HCT116 (cell line): ENCODE measurements at regions not wholly inside any gene's neighbourhood (a gene's known extent, or its start where the extent isn't known, plus 50 kb on each side); places are given as distances from the start of the nearest gene placed in this dataset.
"Not testable (repeated sequence)": the region's sequence is repeated elsewhere in the genome, so short reads cannot be mapped to it uniquely, and the experiment has no call there.

Experiments used
- ATAC-seq: fragments of 200-7000 bp; cut with Tn5 transposase; 2 replicates; pipeline ENCODE4 v1.9.1; 2020; ENCODE audit warnings: mild to moderate bottlenecking, moderate library complexity
- BruUV-seq: library from RNA; stranded (reverse); fragments of 400-500 nt; replicated peaks from 2 replicates; lab custom pipeline; 2021; lab: Mats Ljungman, UMichigan
- CTCF ChIA-PET: fragments of 300-600 bp; sonication (Branson Sonifier 250); formaldehyde crosslinking; loops from one replicate; lab custom pipeline; 2021; ENCODE audit warnings: antibody characterized with exemption; lab: Charles Lee
- POLR2A ChIA-PET: fragments of 300-600, 350-600 bp; sonication (Branson Sonifier 250); formaldehyde crosslinking; loops from one replicate; lab custom pipeline; 2021; ENCODE audit warnings: antibody characterized with exemption; lab: Charles Lee
- RAD21 ChIA-PET, 2 experiments: fragments of 300-600 bp; sonication (Branson Sonifier 250); formaldehyde crosslinking; loops; one replicate each; lab custom pipeline; 2023; ENCODE audit warnings: low total read pairs in 2 of 2; ENCODE audit not compliant: uncharacterized antibody in 2 of 2, unreplicated experiment in 2 of 2, low non-redundant PET in 1 of 2; lab: Charles Lee
- DNase-seq: peaks from one replicate; pipeline ENCODE4 v3.0.0-alpha.2; 2010; ENCODE audit warnings: low read depth, low spot score
- H2AFZ ChIP-seq: fragments of 200-600 bp; shearing (Covaris generic), sonication (generic); 2 replicates; pipeline ENCODE4 v1.6.1; 2017; ENCODE audit warnings: low read depth, mixed run types, mixed read lengths, antibody characterized with exemption, low read length; ENCODE audit not compliant: poor library complexity, severe bottlenecking
- H3K27ac ChIP-seq: 2 replicates; pipeline ENCODE4 v1.5.1; 2012; ENCODE audit warnings: low read depth, low read length
- H3K27me3 ChIP-seq: fragments of 200-600 bp; sonication (generic); 2 replicates; pipeline ENCODE4 v1.6.1; 2016; ENCODE audit warnings: mixed run types, low read length, mixed read lengths; ENCODE audit not compliant: insufficient read depth
- H3K36me3 ChIP-seq, 2 experiments: fragments of 200-500 bp in 1 of 2; fragments of 200-600 bp in 1 of 2; sonication (Bioruptor generic) in 1 of 2; sonication (generic) in 1 of 2; 2 replicates each; pipeline versions ENCODE4 v1.5.1 to v1.6.1; 2014 to 2016; ENCODE audit warnings: low read length in 2 of 2, inconsistent platforms in 1 of 2, mixed read lengths in 1 of 2, mixed run types in 1 of 2; ENCODE audit not compliant: insufficient read depth in 2 of 2, control insufficient read depth in 1 of 2
- H3K4me1 ChIP-seq, 2 experiments: fragments of 200-600 bp in 1 of 2; sonication (generic) in 1 of 2; 2 replicates each; pipeline versions ENCODE4 v1.5.1 to v1.6.1; 2012 to 2017; ENCODE audit warnings: low read length in 2 of 2, inconsistent platforms in 1 of 2, mild to moderate bottlenecking in 1 of 2, mixed read lengths in 1 of 2, mixed run types in 1 of 2, moderate library complexity in 1 of 2; ENCODE audit not compliant: insufficient read depth in 2 of 2, control insufficient read depth in 1 of 2
- H3K4me2 ChIP-seq: fragments of 200-600 bp; sonication (generic); 2 replicates; pipeline ENCODE4 v1.6.1; 2017; ENCODE audit warnings: mixed run types, low read length, mixed read lengths
- H3K4me3 ChIP-seq, 2 experiments: fragments of 200-600 bp in 1 of 2; sonication (generic) in 1 of 2; replicated peaks in 1 of 2; 2 replicates each; pipeline ENCODE4 v1.5.1; 2011 to 2016; ENCODE audit warnings: low read length in 2 of 2, control low read depth in 1 of 2, low read depth in 1 of 2, mild to moderate bottlenecking in 1 of 2, mixed read lengths in 1 of 2, mixed run types in 1 of 2
- H3K79me2 ChIP-seq: fragments of 200-600 bp; sonication (generic); 2 replicates; pipeline ENCODE4 v1.6.1; 2017; ENCODE audit warnings: mild to moderate bottlenecking, mixed run types, low read length, moderate library complexity, mixed read lengths; ENCODE audit not compliant: insufficient read depth
- H3K9ac ChIP-seq: fragments of 200-600 bp; sonication (generic); 2 replicates; pipeline ENCODE4 v1.6.1; 2016; ENCODE audit warnings: low read length, mixed read lengths
- H3K9me2 ChIP-seq: fragments of 200-600 bp; sonication (generic), shearing (Covaris generic); 2 replicates; pipeline ENCODE4 v1.6.1; 2017; ENCODE audit warnings: mixed run types, mild to moderate bottlenecking, moderate library complexity; ENCODE audit not compliant: insufficient read depth
- H3K9me3 ChIP-seq, 2 experiments: fragments of 200-500 bp in 1 of 2; fragments of 200-600 bp in 1 of 2; sonication (Bioruptor generic) in 1 of 2; sonication (generic) in 1 of 2; 2 replicates each; pipeline ENCODE4 v1.6.1; 2014 to 2017; ENCODE audit warnings: low read length in 2 of 2, mixed read lengths in 2 of 2, inconsistent platforms in 1 of 2, low read depth in 1 of 2, mild to moderate bottlenecking in 1 of 2, mixed run types in 1 of 2, moderate library complexity in 1 of 2; ENCODE audit not compliant: control insufficient read depth in 1 of 2, insufficient read depth in 1 of 2
- H4K20me1 ChIP-seq: fragments of 200-600 bp; sonication (generic), shearing (Covaris generic); 2 replicates; pipeline ENCODE4 v1.6.1; 2017; ENCODE audit warnings: mixed run types, mild to moderate bottlenecking, moderate library complexity; ENCODE audit not compliant: insufficient read depth
- ELF1 ChIP-seq: IDR thresholded peaks from 2 replicates; pipeline ENCODE4 v1.6.1; 2012; ENCODE audit warnings: low read depth, borderline replicate concordance
- YY1 ChIP-seq: IDR thresholded peaks from 2 replicates; pipeline ENCODE4 v1.6.1; 2011; ENCODE audit warnings: low read length, low read depth, moderate library complexity, mild to moderate bottlenecking; ENCODE audit not compliant: insufficient replicate concordance; ENCODE audit errors: extremely low read depth
- intact Hi-C: fragments of 100-400 bp; cut with micrococcal nuclease; formaldehyde crosslinking; loops from 2 replicates; pipeline ENCODE4 v1.10.0; 2022

DNA sequence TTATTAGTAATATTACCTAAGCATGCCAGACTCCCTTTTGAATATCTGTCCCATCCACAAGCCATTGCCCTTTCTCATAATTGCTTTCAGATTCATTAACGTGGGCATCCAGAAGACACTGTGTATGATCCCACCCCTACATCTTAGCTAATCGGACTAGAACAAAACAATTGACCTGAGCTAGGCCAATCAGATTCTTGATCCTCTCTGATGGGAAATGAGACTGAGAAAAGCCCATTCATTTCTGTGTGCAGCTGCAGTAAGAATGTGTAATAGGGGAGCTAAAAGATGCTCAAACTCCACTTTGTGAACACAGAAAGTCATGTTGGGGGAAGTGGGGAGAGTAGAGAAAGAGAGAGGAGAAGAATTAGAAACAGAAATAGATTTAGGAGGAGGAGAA is 281.7 kb upstream of the G2E3 start:
- BruUV-seq, result no TSS peak
- Histone ChIP-seq H3K4me3 (no peak overlapping the region), H3K27me3 (no peaks in the 10 kb centered on the region), H3K4me2 (no peak overlapping the region), H3K79me2 (no peaks in the 10 kb centered on the region), H3K27ac (no peak overlapping the region), H3K9me3 (no peaks in the 10 kb centered on the region), H3K9me2 (no peaks in the 10 kb centered on the region), H2AFZ (no peak overlapping the region), H3K9ac (no peak overlapping the region), H3K4me1 (no peaks in the 10 kb centered on the region), H4K20me1 (no peaks in the 10 kb centered on the region), H3K36me3 (no peaks in the 10 kb centered on the region)
- DNase-seq, result no peak
- POLR2A ChIA-PET, result no interaction called here
- intact Hi-C loops, result loop anchor here (10.0 kb wide), 1 partner anchor 732 kb away; no protein-coding TSS in a partner anchor
- no peak for TF ChIP-seq YY1
- no peak for TF ChIP-seq ELF1
- ATAC-seq, result no peak
- RAD21 ChIA-PET, result no interaction called here
- CTCF ChIA-PET, result no interaction called here

DNA sequence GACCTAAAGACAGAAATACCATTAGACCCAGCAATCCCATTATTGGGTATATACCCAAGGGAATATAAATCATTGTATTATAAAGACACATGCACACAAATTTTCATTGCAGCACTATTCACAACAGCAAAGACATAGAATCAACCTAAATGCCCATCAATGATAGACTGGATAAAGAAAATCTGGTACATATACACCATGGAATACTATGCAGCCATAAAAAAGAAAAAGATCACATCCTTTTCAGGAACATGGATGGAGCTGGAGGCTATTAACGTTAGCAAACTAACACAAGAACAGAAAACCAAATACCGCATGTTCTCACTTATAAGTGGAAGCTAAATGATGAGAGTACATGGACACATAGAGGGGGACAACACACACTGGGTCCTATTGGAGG is 280.1 kb upstream of the G2E3 start:
- H3K27me3 ChIP-seq, BruUV-seq, H3K79me2 ChIP-seq, H3K4me3 ChIP-seq, ATAC-seq, CTCF ChIA-PET, H3K9ac ChIP-seq, DNase-seq, H2AFZ ChIP-seq, H3K27ac ChIP-seq, H3K9me3 ChIP-seq, H3K4me2 ChIP-seq, H3K36me3 ChIP-seq, POLR2A ChIA-PET, H3K4me1 ChIP-seq, H4K20me1 ChIP-seq, RAD21 ChIA-PET, H3K9me2 ChIP-seq: not testable (repeated sequence)
- intact Hi-C loops, result loop anchor here (10.0 kb wide), 1 partner anchor 734 kb away; no protein-coding TSS in a partner anchor
